ENCODE measurements at regions not wholly inside any gene's neighbourhood (a gene's known extent, or its start where the extent isn't known, plus 50 kb on each side); places are given as distances from the start of the nearest gene placed in this dataset.

- H2AK5ac ChIP-seq (ENCODE audit: low read depth, low read length), result no peak overlapping the region
- no peak overlapping the region for H2BK120ac ChIP-seq (replicated peaks; ENCODE audit: low read depth, low read length)
- 71% methylated on average over 2 of the region's 2 CpGs; no CpG with 5 or more reads in 1 of the 2 experiments for WGBS, 2 experiments (ENCODE audit: extremely low coverage in 1 of 2, insufficient coverage in 1 of 2, insufficient read length in 1 of 2, insufficient replicate concordance in 2 of 2, low coverage in 1 of 2, low lambda C conversion rate in 2 of 2, missing lambda C conversion rate in 1 of 2)
- FAIRE-seq, result no peak
- H2AFZ ChIP-seq (ENCODE audit: low read length), result no peak overlapping the region
- H3K23ac ChIP-seq (ENCODE audit: insufficient read length), result no peak overlapping the region
- H3K4ac ChIP-seq (replicated peaks; ENCODE audit: insufficient read length, low read depth, low read length), result no peak overlapping the region
- no peak overlapping the region for H3K18ac ChIP-seq (ENCODE audit: extremely low read depth, low read length)
- H4K8ac ChIP-seq (ENCODE audit: extremely low read depth, insufficient read depth, low read length), result no peak overlapping the region
- no peaks in the 10 kb centered on the region for H3K27me3 ChIP-seq (replicated peaks in 1 of 4; ENCODE audit: control insufficient read depth in 3 of 4, extremely low read depth in 1 of 4, insufficient read depth in 3 of 4, low read length in 3 of 4)
- no peak overlapping the region for H3K9ac ChIP-seq (replicated peaks in 1 of 4; ENCODE audit: extremely low read depth in 1 of 4, low read depth in 3 of 4, low read length in 3 of 4)
- no peak overlapping the region for H3K14ac ChIP-seq (ENCODE audit: insufficient read length)
- H3K36me3 ChIP-seq (ENCODE audit: control insufficient read depth in 2 of 4, insufficient read depth in 4 of 4, low read length in 3 of 4), result no peaks in the 10 kb centered on the region
- H2BK12ac ChIP-seq (ENCODE audit: low read depth, low read length), result no peak overlapping the region
- no peak overlapping the region for H3K27ac ChIP-seq (ENCODE audit: low read depth, low read length)
- no peaks in the 10 kb centered on the region for H3K79me1 ChIP-seq (ENCODE audit: low read depth, low read length)
- no peaks in the 10 kb centered on the region for H3K9me3 ChIP-seq (ENCODE audit: insufficient read depth in 2 of 2, low read depth in 1 of 2, low read length in 1 of 2)
- no peak overlapping the region for H2BK5ac ChIP-seq (ENCODE audit: low read depth, low read length)
- H3K4me3 ChIP-seq (ENCODE audit: extremely low read depth in 1 of 4, insufficient read depth in 2 of 4, low read depth in 3 of 4, low read length in 4 of 4), result no peak overlapping the region
- no peaks in the 10 kb centered on the region for H3K79me2 ChIP-seq (ENCODE audit: control insufficient read depth in 1 of 2, insufficient read depth in 2 of 2, low read length in 2 of 2)
- H4K20me1 ChIP-seq (replicated peaks in 1 of 2; ENCODE audit: control insufficient read depth in 1 of 2, insufficient read depth in 2 of 2, low read length in 2 of 2), result no peaks in the 10 kb centered on the region
- no peak overlapping the region for H2BK20ac ChIP-seq (ENCODE audit: low read length)
- ChIA-PET CTCF (ENCODE audit: partially characterized antibody) (no interaction called here), POLR2A (ENCODE audit: partially characterized antibody) (no interaction called here)
- H3K56ac ChIP-seq (replicated peaks; ENCODE audit: insufficient read length, low read depth, low read length), result no peak overlapping the region
- no peak for DNase-seq (ENCODE audit: low read depth in 1 of 2, low spot score in 2 of 2)
- no peaks in the 10 kb centered on the region for H3K23me2 ChIP-seq (ENCODE audit: low read depth, low read length)
- H2BK15ac ChIP-seq (ENCODE audit: low read length), result no peak overlapping the region
- H3K4me2 ChIP-seq (ENCODE audit: insufficient read depth in 1 of 2, low read depth in 2 of 2, low read length in 2 of 2), result no peak overlapping the region
- H4K91ac ChIP-seq (replicated peaks; ENCODE audit: insufficient read length, low read length), result no peak overlapping the region
- peaks cover 0 to 8% (median 0%) of the 10 kb centered on the region in 4 experiments; a peak in 2 of 7 replicates for H3K4me1 ChIP-seq (replicated peaks in 1 of 4; ENCODE audit: control insufficient read depth in 3 of 4, insufficient read depth in 4 of 4, low read length in 3 of 4)
- H4K5ac ChIP-seq (ENCODE audit: insufficient read length, low read depth, low read length), result no peak overlapping the region
- TF ChIP-seq GABPA (IDR thresholded peaks at IDR 0.05; ENCODE audit: borderline replicate concordance, insufficient read depth, low read length) (no peak), TBP (IDR thresholded peaks at IDR 0.05; ENCODE audit: low read depth, low read length) (no peak), CREB1 (IDR thresholded peaks at IDR 0.05) (no peak)
Observed at GRCh38 chr1:239558559-239558958, 172.2 kb downstream of the CHRM3 start.

Data from H1 (cell line).